ENCODE measurements at regions not wholly inside any gene's neighbourhood (a gene's known extent, or its start where the extent isn't known, plus 50 kb on each side); places are given as distances from the start of the nearest gene placed in this dataset.

GRCh38 chr7:18283045-18283444 lies 212.5 kb upstream of the HDAC9 start (continued):
- TF ChIP-seq ZNF710 (CRISPR knock-in tag; IDR thresholded peaks at IDR 0.05; ENCODE audit: borderline replicate concordance) (no peak), KLF11 (CRISPR knock-in tag; IDR thresholded peaks at IDR 0.05) (no peak), FOXC1 (CRISPR knock-in tag; IDR thresholded peaks at IDR 0.05; ENCODE audit: borderline replicate concordance) (no peak), ZXDC (CRISPR knock-in tag; IDR thresholded peaks at IDR 0.05) (no peak), GMEB1 (CRISPR knock-in tag; IDR thresholded peaks at IDR 0.05; ENCODE audit: borderline replicate concordance) (no peak), AGO2 (optimal IDR thresholded peaks at IDR 0.05; ENCODE audit: low read depth, low read length) (no peak)

GRCh38 chr7:18287482-18287881 lies 208.1 kb upstream of the HDAC9 start:
- no peak overlapping the region for H3K4me2 ChIP-seq (ENCODE audit: low read depth, low read length)
- WGBS (ENCODE audit: low lambda C conversion rate): 58% methylated on average over 2 of the region's 2 CpGs
- no peak overlapping the region for H3K4me3 ChIP-seq (replicated peaks in 1 of 3; ENCODE audit: insufficient read depth in 1 of 3, low read depth in 2 of 3, low read length in 3 of 3)
- no TSS peak for BruUV-seq (replicated peaks)
- no peaks in the 10 kb centered on the region for H3K27me3 ChIP-seq (ENCODE audit: control insufficient read depth in 1 of 2, insufficient read depth in 2 of 2, low read length in 2 of 2)
- ATAC-seq: no peak
- no peak overlapping the region for H3K9ac ChIP-seq (ENCODE audit: insufficient read depth, low read depth, low read length)
- TF ChIP-seq ZNF703 (CRISPR knock-in tag; IDR thresholded peaks at IDR 0.05; ENCODE audit: borderline replicate concordance) (no peak), ZNF503 (CRISPR knock-in tag; IDR thresholded peaks at IDR 0.05) (no peak), ELF1 (CRISPR knock-in tag; IDR thresholded peaks at IDR 0.05) (no peak), ZMYM2 (CRISPR knock-in tag; IDR thresholded peaks at IDR 0.05) (no peak)
- no peaks in the 10 kb centered on the region for H4K20me1 ChIP-seq (ENCODE audit: insufficient read depth, low read length)
- in situ Hi-C loops (cut with HindIII; ENCODE audit: extremely low pct_ligation_motif_present, low pct_unique_long_range_greater_than_20kb): no loop called here
- ChIA-PET CTCF (ENCODE audit: low intra/inter-chr PET ratio, low total read pairs) (no interaction called here), POLR2A (no interaction called here)
- H3K79me2 ChIP-seq (ENCODE audit: insufficient read depth, low read length): no peaks in the 10 kb centered on the region
- H3K9me3 ChIP-seq (ENCODE audit: low read length): no peaks in the 10 kb centered on the region
- no peak overlapping the region for H3K27ac ChIP-seq (ENCODE audit: extremely low read length, insufficient read depth, low read length)
- no peaks in the 10 kb centered on the region for H3K36me3 ChIP-seq (replicated peaks in 1 of 2; ENCODE audit: control insufficient read depth in 1 of 2, insufficient read depth in 2 of 2, low read length in 2 of 2)
- no peak overlapping the region for H2AFZ ChIP-seq (ENCODE audit: low read length)
- no peaks in the 10 kb centered on the region for H3K4me1 ChIP-seq (ENCODE audit: insufficient read depth, low read length)
- FAIRE-seq: no peak
- no peak for DNase-seq (ENCODE audit: low spot score)
- intact Hi-C loops (cut with micrococcal nuclease; ENCODE audit: unreplicated experiment): no loop called here
